GM18909 (cell line): ENCODE measurements at regions not wholly inside any gene's neighbourhood (a gene's known extent, or its start where the extent isn't known, plus 50 kb on each side); places are given as distances from the start of the nearest gene placed in this dataset.
"Not testable (repeated sequence)": the region's sequence is repeated elsewhere in the genome, so short reads cannot be mapped to it uniquely, and the experiment has no call there.

Experiments
- ATAC-seq: cut with Tn5 transposase; IDR thresholded peaks from one replicate; pipeline ENCODE4 v1.9.1; 2021; ENCODE audit warnings: mild to moderate bottlenecking; ENCODE audit not compliant: unreplicated experiment, poor library complexity

- not testable (repeated sequence) for ATAC-seq
Observed at GRCh38 chr16:46388939-46389491, 232.2 kb downstream of the SHCBP1 start.

GRCh38 chr16:46388354-46388753 lies 232.8 kb downstream of the SHCBP1 start:
- ATAC-seq: not testable (repeated sequence)

GRCh38 chr16:46387720-46388119 lies 233.5 kb downstream of the SHCBP1 start:
- not testable (repeated sequence) for ATAC-seq

GRCh38 chr16:46386805-46387620 lies 234.2 kb downstream of the SHCBP1 start:
- peak; percentile 13 for ATAC-seq

GRCh38 chr16:46386110-46386771 lies 234.9 kb downstream of the SHCBP1 start:
- not testable (repeated sequence) for ATAC-seq

GRCh38 chr16:46384285-46385061 lies 236.7 kb downstream of the SHCBP1 start:
- not testable (repeated sequence) for ATAC-seq

- not testable (repeated sequence) for ATAC-seq
Observed at GRCh38 chr16:46383581-46383980, 237.6 kb downstream of the SHCBP1 start.

GRCh38 chr16:46382791-46383541 lies 238.2 kb downstream of the SHCBP1 start:
- ATAC-seq: not testable (repeated sequence)

GRCh38 chr16:46382079-46382478 lies 239.1 kb downstream of the SHCBP1 start:
- ATAC-seq: not testable (repeated sequence)

GRCh38 chr16:46381344-46381743 lies 239.8 kb downstream of the SHCBP1 start:
- ATAC-seq: not testable (repeated sequence)
